ENCODE measurements at regions not wholly inside any gene's neighbourhood (a gene's known extent, or its start where the extent isn't known, plus 50 kb on each side); places are given as distances from the start of the nearest gene placed in this dataset.
A peak's percentile ranks its signal among the peaks of the same experiment; 100 is the strongest.
"Not testable (repeated sequence)": the region's sequence is repeated elsewhere in the genome, so short reads cannot be mapped to it uniquely, and the experiment has no call there.

- DNase-seq (ENCODE audit: low read depth): no peak
Observed at GRCh38 chr22:25395468-25395867, 169.0 kb upstream of the GRK3 start.

GRCh38 chr22:25395915-25396314 is 168.6 kb upstream of the GRK3 start:
- DNase-seq (ENCODE audit: low read depth): no peak

GRCh38 chr22:25396615-25397200 is 167.8 kb upstream of the GRK3 start:
- no peak for DNase-seq (ENCODE audit: low read depth)

- no peak for DNase-seq (ENCODE audit: low read depth)
Observed at GRCh38 chr22:25397616-25398015, 166.9 kb upstream of the GRK3 start.

- not testable (repeated sequence) for DNase-seq (ENCODE audit: low read depth)
Observed at GRCh38 chr22:25398591-25399062, 165.8 kb upstream of the GRK3 start.

- no peak for DNase-seq (ENCODE audit: low read depth)
Observed at GRCh38 chr22:25399649-25400151, 164.8 kb upstream of the GRK3 start.

GRCh38 chr22:25402160-25402500 is 162.3 kb upstream of the GRK3 start:
- no peak for DNase-seq (ENCODE audit: low read depth)

- no peak for DNase-seq (ENCODE audit: low read depth)
Observed at GRCh38 chr22:25402501-25403283, 161.8 kb upstream of the GRK3 start.

GRCh38 chr22:25403284-25403810 is 161.1 kb upstream of the GRK3 start:
- DNase-seq (ENCODE audit: low read depth): no peak

GRCh38 chr22:25403811-25404471 is 160.5 kb upstream of the GRK3 start:
- no peak for DNase-seq (ENCODE audit: low read depth)

- no peak for DNase-seq (ENCODE audit: low read depth)
Observed at GRCh38 chr22:25404556-25404927, 159.9 kb upstream of the GRK3 start.

GRCh38 chr22:25404928-25405816 is 159.3 kb upstream of the GRK3 start:
- DNase-seq (ENCODE audit: low read depth): peak; percentile 54

- no peak for DNase-seq (ENCODE audit: low read depth)
Observed at GRCh38 chr22:25405841-25406509, 158.5 kb upstream of the GRK3 start.

GRCh38 chr22:25406510-25407210 is 157.8 kb upstream of the GRK3 start:
- DNase-seq (ENCODE audit: low read depth): no peak

- no peak for DNase-seq (ENCODE audit: low read depth)
Observed at GRCh38 chr22:25407226-25407858, 157.1 kb upstream of the GRK3 start.

GRCh38 chr22:25407859-25408229 is 156.6 kb upstream of the GRK3 start:
- no peak for DNase-seq (ENCODE audit: low read depth)

- DNase-seq (ENCODE audit: low read depth): no peak
Observed at GRCh38 chr22:25409240-25409639, 155.2 kb upstream of the GRK3 start.

- no peak for DNase-seq (ENCODE audit: low read depth)
Observed at GRCh38 chr22:25410849-25411248, 153.6 kb upstream of the GRK3 start.

GRCh38 chr22:25413620-25414019 is 150.9 kb upstream of the GRK3 start:
- no peak for DNase-seq (ENCODE audit: low read depth)

- not testable (repeated sequence) for DNase-seq (ENCODE audit: low read depth)
Observed at GRCh38 chr22:25415731-25416130, 148.7 kb upstream of the GRK3 start.

All from stimulated activated CD4-positive, alpha-beta T cell treated with anti-CD3 and anti-CD28 coated beads, Interleukin-2, amount 100 ng/mL, for 4 hours (primary cell).